Ishikawa (cell line): ENCODE measurements at regions not wholly inside any gene's neighbourhood (a gene's known extent, or its start where the extent isn't known, plus 50 kb on each side); places are given as distances from the start of the nearest gene placed in this dataset.

Experiments used
- CEBPB ChIP-seq: IDR thresholded peaks from 2 replicates; pipeline ENCODE4 v1.6.1; 2012
- CREB1 ChIP-seq: IDR thresholded peaks from 2 replicates; pipeline ENCODE4 v1.6.1; 2012; ENCODE audit warnings: low read depth
- EGR1 ChIP-seq: IDR thresholded peaks from 2 replicates; pipeline ENCODE4 v1.6.1; 2012
- EP300 ChIP-seq: IDR thresholded peaks from 2 replicates; pipeline ENCODE4 v1.6.1; 2012; ENCODE audit warnings: borderline replicate concordance
- MAX ChIP-seq: IDR thresholded peaks from 2 replicates; pipeline ENCODE4 v1.6.1; 2012
- TAF1 ChIP-seq: IDR thresholded peaks from 2 replicates; pipeline ENCODE4 v1.6.1; 2012; ENCODE audit warnings: low read depth, mild to moderate bottlenecking
- TCF12 ChIP-seq: IDR thresholded peaks from 2 replicates; pipeline ENCODE4 v1.6.1; 2012; ENCODE audit warnings: low read depth
- TF ChIP-seq, protein P1 (sequence below): IDR thresholded peaks from 2 replicates; pipeline ENCODE4 v1.6.1; 2012; ENCODE audit warnings: low read depth, mild to moderate bottlenecking

DNA sequence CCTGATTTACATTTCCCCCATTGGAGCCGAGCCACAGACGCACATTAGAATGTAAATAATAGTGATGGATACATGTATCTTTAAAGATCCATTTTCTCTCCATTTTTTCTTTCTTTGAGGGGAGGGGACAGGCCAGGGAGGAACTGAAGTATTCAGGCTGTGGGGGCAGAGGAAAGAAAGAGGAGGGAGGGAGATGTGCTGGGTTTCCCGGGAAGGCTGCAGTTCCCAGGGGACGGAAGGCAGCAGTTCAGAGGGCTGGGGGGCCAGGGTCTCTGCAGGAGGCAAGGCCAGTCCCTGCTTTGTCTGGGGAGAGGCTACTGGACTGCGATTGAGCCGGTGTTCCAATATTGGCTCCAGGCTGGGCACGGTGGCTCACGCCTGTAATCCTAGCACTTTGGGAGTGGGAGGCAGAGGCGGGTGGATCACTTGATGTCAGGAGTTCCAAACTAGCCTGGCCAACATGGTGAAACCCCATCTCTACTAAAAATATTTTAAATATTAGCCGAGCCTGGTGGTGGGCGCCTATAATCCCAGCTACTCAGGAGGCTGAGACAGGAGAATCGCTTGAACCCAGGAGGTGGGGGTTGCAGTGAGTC, 94.2 kb upstream of the LHX1 start:
- TF ChIP-seq TAF1, result no peak
- no peak for TF ChIP-seq CEBPB
- TF ChIP-seq TCF12, result no peak
- TF ChIP-seq EP300, result no peak
- TF ChIP-seq, protein P1, sequence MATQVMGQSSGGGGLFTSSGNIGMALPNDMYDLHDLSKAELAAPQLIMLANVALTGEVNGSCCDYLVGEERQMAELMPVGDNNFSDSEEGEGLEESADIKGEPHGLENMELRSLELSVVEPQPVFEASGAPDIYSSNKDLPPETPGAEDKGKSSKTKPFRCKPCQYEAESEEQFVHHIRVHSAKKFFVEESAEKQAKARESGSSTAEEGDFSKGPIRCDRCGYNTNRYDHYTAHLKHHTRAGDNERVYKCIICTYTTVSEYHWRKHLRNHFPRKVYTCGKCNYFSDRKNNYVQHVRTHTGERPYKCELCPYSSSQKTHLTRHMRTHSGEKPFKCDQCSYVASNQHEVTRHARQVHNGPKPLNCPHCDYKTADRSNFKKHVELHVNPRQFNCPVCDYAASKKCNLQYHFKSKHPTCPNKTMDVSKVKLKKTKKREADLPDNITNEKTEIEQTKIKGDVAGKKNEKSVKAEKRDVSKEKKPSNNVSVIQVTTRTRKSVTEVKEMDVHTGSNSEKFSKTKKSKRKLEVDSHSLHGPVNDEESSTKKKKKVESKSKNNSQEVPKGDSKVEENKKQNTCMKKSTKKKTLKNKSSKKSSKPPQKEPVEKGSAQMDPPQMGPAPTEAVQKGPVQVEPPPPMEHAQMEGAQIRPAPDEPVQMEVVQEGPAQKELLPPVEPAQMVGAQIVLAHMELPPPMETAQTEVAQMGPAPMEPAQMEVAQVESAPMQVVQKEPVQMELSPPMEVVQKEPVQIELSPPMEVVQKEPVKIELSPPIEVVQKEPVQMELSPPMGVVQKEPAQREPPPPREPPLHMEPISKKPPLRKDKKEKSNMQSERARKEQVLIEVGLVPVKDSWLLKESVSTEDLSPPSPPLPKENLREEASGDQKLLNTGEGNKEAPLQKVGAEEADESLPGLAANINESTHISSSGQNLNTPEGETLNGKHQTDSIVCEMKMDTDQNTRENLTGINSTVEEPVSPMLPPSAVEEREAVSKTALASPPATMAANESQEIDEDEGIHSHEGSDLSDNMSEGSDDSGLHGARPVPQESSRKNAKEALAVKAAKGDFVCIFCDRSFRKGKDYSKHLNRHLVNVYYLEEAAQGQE, result no peak
- TF ChIP-seq CREB1, result no peak
- no peak for TF ChIP-seq MAX
- no peak for TF ChIP-seq EGR1
